ENCODE measurements at regions not wholly inside any gene's neighbourhood (a gene's known extent, or its start where the extent isn't known, plus 50 kb on each side); places are given as distances from the start of the nearest gene placed in this dataset.

DNA sequence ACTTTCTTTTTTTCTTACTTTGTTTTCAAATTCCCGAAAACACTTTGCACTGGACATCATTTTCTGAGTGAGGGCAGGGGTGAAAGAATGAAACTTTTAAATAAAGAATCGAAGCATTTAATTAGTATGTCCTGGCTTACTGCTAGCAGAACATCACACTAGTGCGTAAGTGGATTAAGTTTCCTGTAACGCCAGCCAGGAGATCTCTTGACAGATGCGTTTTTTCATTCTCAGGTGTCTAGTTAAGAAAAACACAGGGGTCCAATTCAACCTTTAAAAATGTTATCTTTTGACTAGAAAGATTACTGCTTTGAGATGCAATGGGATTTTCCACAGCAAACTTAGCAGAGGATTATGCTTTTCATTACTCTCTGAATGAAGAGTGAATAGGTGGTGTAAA lies 858.8 kb upstream of the EPHA7 start:
- H3K4me3 ChIP-seq (ENCODE audit: low read depth, low read length): no peak overlapping the region
- no peak for DNase-seq (ENCODE audit: low read depth)
- TF ChIP-seq, protein P1, sequence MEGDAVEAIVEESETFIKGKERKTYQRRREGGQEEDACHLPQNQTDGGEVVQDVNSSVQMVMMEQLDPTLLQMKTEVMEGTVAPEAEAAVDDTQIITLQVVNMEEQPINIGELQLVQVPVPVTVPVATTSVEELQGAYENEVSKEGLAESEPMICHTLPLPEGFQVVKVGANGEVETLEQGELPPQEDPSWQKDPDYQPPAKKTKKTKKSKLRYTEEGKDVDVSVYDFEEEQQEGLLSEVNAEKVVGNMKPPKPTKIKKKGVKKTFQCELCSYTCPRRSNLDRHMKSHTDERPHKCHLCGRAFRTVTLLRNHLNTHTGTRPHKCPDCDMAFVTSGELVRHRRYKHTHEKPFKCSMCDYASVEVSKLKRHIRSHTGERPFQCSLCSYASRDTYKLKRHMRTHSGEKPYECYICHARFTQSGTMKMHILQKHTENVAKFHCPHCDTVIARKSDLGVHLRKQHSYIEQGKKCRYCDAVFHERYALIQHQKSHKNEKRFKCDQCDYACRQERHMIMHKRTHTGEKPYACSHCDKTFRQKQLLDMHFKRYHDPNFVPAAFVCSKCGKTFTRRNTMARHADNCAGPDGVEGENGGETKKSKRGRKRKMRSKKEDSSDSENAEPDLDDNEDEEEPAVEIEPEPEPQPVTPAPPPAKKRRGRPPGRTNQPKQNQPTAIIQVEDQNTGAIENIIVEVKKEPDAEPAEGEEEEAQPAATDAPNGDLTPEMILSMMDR (IDR thresholded peaks at IDR 0.05; ENCODE audit: insufficient read depth, low read length): no peak

DNA sequence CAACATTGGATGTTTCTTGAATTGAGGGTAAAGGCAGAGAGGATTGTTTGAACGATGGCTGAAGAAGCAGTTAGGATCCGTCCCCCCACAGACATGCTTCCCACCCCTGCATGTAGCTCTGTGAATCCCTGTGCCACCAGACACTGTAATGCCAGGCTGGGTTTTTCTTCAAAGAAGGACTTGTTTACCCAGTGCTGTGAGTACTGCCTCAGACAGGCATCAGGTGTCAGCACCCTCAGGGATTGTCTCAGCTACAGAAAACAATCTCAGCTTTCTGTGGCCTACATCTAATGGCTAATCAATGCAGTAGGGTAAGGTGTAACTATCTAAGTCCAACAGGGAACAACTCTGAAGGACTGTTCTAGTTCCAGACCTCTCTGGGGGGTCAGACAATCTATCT lies 853.0 kb upstream of the EPHA7 start:
- TF ChIP-seq, protein P1 (IDR thresholded peaks at IDR 0.05; ENCODE audit: insufficient read depth, low read length): no peak
- H3K4me3 ChIP-seq (ENCODE audit: low read depth, low read length): no peak overlapping the region
- no peak for DNase-seq (ENCODE audit: low read depth)

DNA sequence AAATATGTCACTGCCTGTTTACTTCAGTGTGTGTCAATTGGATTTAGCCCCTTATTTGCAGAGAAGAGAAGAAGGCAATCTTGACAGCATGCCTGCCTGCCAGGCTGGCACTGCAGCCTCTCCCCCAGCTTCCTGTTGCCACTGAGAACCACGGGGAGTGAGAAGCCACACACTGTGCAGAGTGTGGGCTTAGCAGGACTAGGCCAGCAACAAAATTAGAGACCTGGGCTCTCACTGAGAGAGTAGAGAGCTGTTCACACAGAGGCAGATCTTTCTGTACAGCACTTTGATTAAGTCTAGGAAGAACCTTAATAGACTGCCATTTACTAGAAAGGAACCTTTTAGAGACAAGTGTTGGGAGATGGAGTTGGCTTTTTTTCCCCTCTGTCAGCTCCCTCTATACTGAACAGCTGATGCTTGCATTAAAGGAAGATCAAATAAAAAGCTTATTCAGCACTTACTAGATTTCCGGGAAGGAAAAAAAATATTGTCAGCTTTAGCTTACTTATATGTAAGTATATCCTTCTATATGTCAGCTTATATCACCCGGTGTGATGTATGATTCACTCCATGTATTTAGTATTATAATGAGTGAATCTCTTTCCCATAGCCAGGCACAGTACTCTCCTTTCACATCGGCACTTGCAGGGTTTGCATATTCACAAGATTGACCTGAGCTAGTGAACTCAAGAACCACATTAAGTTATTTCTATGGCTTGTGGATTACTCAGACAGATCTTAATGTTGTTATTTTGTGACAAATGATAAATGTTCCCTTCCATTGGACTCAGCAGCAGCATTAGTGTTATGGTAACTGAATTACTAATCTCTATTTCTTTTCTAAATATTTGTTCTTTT lies 851.0 kb upstream of the EPHA7 start:
- no peak overlapping the region for H3K4me3 ChIP-seq (ENCODE audit: low read depth, low read length)
- DNase-seq (ENCODE audit: low read depth): no peak
- TF ChIP-seq, protein P1 (IDR thresholded peaks at IDR 0.05; ENCODE audit: insufficient read depth, low read length): no peak

DNA sequence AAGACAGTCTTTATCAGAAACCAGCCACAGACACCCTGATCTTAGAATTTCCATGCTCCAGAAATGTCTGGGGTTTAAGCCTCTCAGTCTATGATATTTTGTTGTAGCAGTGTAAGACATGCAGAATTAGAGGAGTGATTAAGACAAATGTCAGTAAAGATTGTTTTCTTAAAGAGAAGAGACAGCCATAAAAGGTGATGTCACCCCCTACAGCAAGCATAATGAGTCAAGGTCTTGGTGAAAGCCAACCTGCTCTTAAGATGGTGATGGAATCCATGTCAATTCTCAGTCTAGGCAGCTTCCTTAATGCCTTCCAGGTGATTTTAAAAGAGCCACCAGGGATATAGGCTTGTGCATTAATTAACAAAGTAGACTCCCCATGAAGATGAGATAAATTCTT lies 849.9 kb upstream of the EPHA7 start:
- no peak overlapping the region for H3K4me3 ChIP-seq (ENCODE audit: low read depth, low read length)
- TF ChIP-seq, protein P1 (IDR thresholded peaks at IDR 0.05; ENCODE audit: insufficient read depth, low read length): no peak
- no peak for DNase-seq (ENCODE audit: low read depth)

DNA sequence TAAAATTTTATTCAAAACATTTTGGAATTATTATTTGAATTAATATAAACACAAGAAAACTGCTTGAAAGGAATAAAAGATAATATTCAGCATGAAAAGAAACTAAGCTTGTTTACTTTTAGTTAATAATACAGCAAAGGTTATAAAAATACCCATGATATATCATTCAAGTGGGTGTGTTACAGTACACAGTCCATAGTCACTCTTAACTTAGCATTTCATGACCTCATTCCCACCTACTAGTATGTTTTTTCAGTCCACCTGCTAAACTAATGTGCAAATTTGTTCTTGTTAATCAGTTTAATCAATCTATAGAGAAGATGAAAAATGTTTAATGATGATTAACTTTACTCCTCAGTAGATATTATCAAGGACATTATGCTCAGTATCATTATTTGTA lies 841.4 kb upstream of the EPHA7 start:
- no peak overlapping the region for H3K4me3 ChIP-seq (ENCODE audit: low read depth, low read length)
- DNase-seq (ENCODE audit: low read depth): no peak
- TF ChIP-seq, protein P1 (IDR thresholded peaks at IDR 0.05; ENCODE audit: insufficient read depth, low read length): no peak

DNA sequence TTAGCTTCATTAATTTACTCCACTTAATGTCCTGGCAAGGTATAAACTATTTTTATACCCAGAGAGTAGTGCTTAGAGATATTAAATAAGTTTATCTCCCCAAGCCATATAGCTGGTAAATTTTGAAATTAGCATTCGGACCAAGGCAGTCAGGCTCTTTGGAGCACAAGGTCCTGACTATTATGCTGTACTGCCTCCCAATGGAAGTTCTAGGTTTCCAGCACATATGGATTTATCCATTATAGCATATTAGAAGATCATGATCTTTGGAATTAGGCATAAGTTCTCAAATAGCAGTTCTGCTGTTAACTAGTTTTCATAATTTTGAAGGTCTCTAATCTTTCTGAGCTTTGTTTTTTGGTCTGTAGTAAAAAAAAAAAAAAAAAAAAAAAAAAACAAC lies 835.3 kb upstream of the EPHA7 start:
- TF ChIP-seq, protein P1 (IDR thresholded peaks at IDR 0.05; ENCODE audit: insufficient read depth, low read length): no peak
- DNase-seq (ENCODE audit: low read depth): no peak
- no peak overlapping the region for H3K4me3 ChIP-seq (ENCODE audit: low read depth, low read length)

DNA sequence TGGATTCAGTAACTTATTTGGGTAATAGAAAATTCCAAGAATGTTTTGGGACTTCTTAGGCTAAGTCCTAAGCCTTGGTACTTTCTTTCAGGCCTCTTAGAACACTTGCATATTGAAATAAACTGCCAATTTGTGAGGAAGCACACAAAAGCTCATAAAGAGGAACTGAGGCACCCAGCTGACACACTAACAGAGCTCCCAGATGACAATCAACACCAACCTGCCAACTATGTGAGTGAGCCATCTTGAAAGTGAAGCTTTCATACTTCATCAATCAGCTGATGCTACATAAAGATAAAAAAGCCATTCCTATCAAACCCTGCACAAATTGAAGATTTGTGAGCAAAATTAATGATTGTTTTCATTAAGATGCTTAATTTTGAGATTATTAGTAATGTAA lies 832.5 kb upstream of the EPHA7 start:
- DNase-seq (ENCODE audit: low read depth): no peak
- TF ChIP-seq, protein P1 (IDR thresholded peaks at IDR 0.05; ENCODE audit: insufficient read depth, low read length): no peak
- no peak overlapping the region for H3K4me3 ChIP-seq (ENCODE audit: low read depth, low read length)

Data from fibroblast of the aortic adventitia (primary cell).